GM19372 (cell line): ENCODE measurements at regions not wholly inside any gene's neighbourhood (a gene's known extent, or its start where the extent isn't known, plus 50 kb on each side); places are given as distances from the start of the nearest gene placed in this dataset.

ENCODE experiments used
- ATAC-seq: cut with Tn5 transposase; IDR thresholded peaks from one replicate; pipeline ENCODE4 v1.9.1; 2021; ENCODE audit warnings: mild to moderate bottlenecking, low read depth, moderate library complexity; ENCODE audit not compliant: unreplicated experiment

DNA sequence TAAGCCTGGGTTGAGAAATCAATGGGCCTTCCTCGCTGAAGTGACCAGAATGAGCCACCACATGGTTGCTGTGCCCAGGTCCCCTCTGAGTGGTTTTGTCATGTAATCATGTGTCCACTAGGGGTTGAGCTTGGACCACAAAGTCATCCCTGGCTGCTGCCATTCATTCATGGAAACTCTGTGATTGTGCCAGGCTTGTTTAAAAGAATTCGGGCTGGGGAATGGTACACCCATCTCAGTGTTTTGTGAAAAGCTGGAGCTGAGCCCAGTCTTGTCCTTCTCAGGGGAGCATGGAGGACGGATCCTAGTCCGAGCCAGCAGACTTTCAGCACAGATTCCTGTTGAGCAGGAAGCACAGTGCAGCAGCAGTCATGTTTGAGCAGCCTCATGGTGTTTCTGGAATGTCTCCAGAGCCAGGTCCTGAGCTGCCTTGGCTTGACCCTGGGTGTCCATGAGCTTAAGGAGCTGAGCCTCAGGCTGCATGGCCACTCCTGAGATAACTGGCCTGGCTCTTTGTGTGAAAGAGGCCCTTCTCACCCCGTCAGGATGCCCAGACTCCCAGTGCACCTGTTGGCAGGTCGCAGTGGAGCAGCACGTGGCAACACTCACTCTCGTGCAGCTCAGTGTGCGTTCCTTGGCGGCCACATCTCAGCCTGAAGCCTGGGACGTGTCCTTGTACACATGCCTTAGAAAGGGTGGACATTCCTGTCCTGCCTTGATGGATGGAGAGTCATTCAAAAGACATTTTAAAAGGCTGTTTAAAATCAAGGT is 260.3 kb upstream of the TPM1 start:
- ATAC-seq = no peak

DNA sequence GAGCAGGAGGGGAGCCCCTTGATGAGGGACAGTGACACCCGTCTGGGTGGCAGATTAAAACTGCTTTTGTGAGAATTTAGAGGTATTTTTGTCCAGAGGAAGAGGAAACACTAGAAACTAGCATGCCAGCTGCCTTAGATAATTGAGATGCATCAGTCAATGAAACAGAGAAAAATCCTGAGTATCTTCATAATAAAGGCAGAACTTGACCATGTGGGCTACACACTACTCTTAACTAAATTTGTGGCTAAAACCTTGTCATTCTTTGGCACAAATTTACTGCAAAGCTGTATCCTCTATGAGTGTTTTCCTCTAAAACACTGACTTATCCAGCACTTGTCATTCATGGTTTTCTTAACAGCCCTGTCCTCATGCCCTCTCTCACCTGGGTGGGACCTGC is 259.7 kb upstream of the TPM1 start:
- ATAC-seq = no peak

DNA sequence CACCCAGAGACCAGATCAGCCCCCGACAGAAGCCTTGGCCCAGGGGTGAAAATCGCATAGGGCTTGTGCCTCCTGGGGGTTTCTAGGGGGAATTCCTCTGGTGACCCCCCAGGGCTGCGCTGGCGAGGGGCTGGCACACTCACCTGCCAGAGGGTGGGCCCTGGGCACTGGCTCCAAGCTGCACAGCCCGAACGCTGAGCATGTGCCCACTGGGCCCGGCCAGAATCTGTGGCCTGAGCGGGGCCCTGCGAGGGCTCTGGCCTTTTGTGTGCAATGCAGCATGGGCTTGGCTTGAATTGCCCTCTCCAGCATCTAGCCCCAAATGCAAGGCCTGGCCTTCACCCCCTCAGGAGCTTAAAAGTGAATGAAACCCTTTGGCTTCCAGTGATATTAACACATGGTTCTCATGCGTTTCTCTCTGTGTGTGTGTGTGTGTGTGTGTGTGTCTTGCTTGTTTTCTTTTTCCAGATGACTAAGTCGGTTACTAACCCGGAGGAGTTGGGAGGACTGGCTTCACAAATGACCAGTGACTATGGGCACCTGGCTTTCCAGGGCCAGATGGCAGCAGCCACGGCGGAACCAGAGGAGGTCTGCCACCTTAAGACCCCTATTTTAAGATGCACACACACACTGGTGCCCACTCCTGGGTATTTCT is 259.1 kb upstream of the TPM1 start:
- ATAC-seq = no peak

DNA sequence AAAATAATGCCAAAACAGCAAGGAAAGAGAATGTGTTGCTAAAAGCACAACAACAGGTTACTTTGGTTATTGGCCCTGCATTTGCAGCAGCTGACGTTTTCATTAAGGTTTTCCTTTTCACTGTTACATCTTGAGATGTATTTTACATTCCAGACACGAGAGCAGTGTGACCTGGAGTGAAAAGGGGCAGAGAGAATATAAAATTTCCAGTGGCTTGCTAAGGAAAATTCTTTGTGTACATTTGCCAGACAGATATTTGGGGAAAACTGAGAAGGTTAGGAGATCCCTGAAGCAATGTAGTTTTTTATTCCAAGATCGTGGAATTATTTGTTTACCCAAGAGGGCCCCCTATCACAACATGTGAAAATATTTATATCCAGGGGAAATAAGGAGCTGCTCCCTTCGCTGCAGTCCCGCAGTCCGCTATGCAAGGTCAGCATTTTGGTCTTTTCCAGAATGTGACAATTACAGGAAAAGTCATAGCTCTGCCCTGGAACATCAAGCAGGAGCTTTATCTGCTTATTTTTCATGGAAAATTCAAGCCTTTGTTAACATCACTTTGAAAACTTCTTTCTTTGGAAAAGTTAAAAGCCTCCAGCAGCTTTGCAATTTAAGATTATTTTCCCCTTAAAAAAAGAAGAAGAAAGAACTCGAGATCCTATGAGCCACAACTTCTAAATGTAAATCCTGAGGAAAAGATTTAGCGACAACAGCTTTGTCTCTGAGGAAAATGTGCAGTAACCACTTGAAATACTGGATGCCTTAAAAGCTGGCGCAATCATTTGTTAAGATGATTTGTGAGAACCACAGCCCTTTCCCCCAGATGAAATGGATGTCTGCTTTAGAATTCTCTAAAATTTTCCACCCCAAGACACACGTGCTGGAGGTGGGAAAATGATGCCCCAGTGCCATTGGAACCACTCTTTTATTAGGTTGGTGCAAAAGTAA is 256.4 kb upstream of the TPM1 start:
- ATAC-seq = no peak

DNA sequence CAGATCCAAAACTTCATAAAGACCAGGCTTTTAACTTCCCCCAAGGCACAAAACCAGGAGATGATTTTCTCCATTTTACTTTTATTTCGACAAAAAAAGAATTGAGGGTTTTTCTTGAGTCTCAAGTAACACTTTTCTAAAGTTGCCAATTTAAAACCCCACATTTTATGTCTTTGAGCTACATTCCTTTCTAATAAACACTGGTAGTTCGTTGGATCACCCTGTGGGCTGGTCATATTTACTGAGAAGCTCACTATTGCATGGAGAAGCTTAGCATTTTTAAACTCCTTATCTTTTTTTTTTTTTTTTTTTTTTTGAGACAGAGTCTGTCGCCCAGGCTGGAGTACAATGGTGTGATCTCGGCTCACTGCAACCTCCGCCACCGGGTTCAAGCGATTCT is 255.1 kb upstream of the TPM1 start:
- no peak for ATAC-seq

DNA sequence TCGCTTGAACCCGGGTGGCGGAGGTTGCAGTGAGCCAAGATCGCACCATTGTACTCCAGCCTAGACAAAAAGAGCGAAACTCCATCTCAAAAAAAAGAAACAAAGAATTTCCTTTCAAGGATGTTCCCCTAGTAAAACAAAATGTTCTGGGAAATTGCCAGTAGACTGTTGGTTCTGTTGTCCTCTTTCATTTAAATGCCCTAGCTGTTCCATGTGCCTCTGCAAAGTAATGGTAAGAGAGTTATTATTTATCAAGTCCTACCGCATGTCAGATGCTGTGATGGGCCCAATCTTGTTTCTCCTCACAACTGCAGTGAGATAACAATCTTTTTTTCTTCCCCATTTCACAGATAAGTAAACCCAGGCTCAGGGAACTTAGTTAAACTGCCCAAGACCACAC is 254.3 kb upstream of the TPM1 start:
- no peak for ATAC-seq

DNA sequence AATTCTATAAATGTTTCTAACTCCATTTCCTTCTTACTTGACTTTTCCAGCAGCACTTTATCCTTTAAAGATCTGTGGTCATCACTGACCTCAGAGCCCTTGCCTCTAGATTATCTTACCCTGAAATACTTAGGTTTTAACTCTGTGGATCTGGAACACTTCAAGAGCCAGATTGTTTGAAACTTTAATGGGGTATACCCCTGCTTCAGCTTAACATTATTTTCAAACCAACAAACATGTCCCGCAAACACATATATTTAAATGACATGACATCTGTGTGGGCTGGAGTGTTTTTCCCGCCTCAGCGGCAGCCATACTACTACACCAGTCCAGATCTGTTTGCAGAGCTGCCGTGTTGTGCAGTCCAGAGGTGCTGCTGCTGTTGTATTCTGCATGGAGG is 252.0 kb upstream of the TPM1 start:
- no peak for ATAC-seq

DNA sequence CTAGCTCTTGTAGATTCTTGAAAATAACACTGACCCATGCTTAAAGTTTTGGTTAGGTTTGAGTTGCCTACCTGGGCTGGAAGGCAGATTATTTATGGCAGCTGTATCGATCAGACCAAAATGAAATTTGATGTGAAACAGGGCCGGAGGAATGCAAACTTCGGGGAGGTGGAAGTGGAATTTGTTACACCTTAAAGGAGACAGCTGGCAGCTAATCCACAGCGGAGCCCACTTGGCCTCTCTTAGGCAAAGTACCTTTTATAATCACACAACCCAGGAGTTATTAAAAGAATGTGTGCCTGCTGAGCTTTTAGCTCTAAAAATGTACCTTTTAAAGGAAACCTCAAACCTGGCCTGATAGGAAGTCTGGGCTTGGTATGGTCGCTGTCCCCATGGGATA is 250.9 kb upstream of the TPM1 start:
- no peak for ATAC-seq

DNA sequence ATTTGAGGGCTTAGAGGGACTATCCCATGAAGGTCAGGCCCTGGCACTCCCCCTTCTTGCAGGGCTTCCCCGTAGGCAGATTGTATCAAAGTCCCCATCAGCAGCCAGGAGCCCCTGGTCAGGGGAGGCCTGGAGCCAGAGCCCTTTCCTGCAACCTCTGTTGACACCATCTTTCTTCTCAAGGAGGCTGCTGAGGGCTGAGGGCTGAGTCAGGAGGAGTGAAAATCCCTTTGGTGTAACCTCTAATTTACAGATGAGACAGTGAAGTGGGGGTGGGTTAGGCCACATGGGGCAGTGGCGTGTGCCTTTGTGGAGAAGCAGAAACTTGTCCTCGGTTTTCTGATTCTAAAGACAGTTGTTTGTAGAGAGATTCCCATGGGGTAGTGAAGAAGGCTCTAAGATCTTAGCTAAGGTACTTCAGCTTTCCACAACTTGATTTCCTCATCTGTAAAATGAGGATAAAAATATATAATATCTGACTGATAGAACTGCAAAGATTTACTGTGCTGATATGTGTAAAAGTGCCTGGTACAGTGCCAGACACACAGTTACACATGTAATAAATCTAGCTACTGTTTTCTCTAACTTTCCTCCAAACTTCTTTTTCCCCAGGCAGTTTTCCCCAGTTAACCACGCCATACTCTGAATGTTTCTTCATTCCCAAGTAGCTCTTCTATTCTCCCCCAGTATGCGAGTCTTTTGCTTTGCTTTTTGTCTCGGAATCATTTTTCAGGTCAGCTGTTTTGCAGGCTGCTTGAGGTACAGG is 249.4 kb upstream of the TPM1 start:
- ATAC-seq = no peak

DNA sequence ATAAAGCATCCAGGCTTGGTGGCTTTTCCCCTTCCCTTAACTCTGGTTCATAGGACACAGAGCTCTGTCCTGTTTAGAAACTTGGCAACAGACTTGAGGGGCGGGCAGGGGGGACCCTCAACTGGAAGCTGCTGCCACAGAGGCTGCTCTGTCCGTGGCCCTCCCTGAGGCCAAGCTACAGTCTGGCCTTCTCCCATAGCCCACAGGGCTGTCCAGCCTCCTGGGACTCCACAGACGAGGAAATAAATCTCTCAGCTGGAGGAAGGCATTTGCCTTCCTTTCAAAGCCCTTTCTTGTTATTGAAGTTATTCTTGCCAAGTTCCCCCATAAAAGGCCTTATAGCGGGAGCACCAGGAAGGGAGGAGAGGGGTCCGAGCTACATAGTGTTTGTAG is 248.8 kb upstream of the TPM1 start:
- ATAC-seq = no peak

DNA sequence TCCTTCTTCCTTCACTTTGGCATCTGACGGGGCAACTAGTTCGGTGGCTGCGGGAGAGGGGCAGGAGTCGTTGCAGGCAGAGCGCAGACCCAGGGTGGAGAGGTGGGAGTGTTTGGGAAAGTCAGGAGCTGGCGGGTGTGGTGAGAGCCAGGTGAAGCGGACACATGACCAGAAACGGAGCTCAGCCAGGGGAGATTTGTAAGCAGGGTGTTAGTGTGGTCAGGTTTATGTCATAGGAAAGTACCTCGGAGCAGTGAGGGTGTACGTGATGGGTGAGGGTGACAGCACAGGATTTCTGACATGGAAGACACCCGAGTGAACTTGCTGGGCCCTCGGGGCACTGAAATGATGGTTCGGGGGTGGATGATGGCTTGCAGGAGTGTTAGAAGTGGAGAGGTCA is 247.4 kb upstream of the TPM1 start:
- ATAC-seq = no peak

DNA sequence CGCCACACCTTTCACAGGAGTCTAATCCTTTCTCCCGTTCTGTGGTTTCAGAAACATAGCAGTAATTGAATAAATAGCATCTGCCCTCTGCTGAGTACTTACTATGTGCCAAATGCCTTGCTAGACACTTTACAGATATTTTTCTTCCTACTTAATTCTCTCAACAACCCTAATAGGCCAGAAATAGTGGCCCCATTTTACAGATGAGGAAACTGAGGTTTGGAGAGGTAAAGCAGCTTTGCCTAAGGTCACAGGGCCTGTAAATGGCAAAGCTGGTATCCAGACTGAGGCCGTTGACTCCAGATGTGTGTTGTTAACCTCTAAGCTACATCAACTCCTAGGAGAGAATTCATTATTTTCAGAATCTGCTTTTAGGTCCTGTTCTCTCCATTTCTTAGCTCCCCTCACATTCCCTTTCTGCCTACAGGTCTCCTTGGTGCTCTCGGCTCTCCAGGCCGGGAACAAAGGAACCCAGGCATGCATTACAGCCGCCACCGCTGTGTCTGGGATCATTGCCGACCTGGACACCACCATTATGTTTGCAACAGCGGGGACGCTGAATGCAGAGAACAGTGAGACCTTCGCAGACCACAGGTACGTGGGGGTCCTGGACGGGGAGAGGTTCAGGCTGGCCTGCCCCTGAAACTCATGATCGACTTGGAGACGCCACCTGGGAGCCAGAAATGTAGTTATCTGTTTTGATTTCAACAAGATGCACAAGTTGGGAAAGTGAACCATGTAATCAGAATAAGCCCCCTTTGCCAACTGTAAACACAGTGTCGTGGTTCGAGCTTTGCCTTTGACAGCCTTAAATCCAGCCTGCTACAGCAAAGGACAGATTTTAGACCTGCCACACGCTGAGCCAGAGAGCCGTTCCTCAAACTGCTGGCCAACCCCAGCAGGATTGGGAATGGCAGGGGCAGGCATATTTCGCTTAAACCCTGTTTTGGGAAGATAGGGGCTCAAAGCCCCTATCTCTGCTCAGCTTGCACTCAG is 246.5 kb upstream of the TPM1 start:
- ATAC-seq = no peak

DNA sequence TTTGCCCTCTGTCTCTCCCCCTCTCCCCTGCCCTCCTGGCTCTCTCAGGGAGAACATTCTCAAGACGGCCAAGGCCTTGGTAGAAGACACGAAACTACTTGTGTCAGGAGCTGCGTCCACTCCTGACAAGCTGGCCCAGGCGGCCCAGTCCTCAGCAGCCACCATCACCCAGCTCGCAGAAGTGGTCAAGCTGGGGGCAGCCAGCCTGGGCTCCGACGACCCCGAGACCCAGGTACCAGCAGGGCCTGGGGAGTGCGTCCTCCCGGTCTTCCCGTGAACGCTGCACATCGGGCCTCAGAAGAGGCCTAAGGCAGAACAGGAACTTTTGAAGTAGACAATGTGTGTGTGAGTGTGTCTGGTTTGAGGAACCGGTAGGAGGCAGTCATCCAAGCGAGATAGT is 245.4 kb upstream of the TPM1 start:
- no peak for ATAC-seq

DNA sequence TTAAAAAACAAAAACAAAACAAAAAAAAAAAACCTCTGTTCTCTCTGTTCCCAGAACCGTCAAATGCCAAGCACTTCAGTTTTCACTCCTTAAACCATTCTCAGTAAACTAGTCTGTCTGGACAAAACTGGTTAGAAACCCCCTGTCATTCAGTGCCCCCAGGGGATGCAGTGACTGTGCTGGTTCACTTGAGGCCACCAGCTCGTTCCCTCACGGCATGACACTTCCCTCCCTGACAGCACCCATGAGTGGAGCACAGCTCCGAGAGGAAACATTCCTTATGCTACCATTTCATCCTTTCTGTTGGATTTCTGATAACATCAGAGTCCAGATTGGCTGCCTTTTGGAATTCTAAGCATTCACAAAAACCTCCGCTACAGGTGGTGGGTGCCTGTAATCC is 244.0 kb upstream of the TPM1 start:
- no peak for ATAC-seq

DNA sequence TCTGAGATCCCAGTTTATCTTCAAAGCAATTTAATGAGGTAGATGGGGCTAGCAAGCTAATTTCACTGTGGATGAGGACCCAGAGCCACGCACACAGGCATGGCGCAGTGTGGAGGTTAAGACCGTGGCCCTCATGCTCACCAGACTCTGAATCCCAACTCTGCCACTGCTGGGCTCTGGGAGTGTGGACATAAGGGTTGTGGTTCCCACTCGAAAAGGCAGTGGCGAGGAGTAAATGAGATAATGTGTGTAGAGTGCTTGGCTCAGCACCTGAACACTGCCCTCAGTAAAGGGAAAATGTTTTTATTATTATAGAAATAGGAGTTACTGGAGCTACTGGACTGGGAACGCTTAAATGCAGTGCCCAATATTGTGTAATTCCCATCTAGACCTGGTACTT is 243.5 kb upstream of the TPM1 start:
- ATAC-seq = no peak

DNA sequence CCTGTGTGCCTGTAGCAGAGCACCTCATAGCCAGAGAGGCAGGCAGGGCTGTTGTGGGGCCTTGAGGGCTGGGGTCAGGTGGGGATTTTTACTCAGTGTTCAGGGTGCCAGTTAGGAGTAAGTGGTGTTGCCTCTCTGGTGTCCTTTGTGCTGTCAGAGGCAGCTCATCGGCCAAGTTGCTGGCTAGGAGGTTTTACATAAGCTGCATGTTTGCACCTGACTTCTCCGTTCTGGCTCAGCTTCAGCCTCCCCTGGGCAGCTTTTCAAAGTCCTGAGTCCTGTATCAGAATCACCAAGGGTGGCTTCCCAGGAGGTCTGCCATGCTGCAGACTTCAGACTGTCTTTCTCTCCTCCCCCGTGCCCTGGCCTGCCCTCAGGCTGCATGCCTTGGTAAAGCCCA is 242.6 kb upstream of the TPM1 start:
- no peak for ATAC-seq

DNA sequence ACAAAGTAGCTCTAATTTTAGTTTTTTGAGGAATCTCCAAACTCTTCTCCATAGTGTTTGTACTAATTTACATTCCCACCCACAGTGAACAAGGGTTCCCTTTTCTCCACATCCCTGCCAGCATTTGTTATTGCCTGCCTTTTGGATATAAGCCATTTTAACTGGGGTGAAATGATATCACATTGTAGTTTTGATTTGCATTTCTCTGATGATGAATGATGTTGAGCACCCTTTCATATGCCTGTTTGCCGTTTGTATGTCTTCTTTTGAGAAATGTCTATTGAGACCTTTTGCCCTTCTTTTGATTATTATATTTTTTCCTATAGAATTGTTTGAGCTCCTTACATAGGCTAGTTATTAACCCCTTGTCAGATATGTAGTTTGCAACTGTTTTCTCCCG is 239.9 kb upstream of the TPM1 start:
- no peak for ATAC-seq

DNA sequence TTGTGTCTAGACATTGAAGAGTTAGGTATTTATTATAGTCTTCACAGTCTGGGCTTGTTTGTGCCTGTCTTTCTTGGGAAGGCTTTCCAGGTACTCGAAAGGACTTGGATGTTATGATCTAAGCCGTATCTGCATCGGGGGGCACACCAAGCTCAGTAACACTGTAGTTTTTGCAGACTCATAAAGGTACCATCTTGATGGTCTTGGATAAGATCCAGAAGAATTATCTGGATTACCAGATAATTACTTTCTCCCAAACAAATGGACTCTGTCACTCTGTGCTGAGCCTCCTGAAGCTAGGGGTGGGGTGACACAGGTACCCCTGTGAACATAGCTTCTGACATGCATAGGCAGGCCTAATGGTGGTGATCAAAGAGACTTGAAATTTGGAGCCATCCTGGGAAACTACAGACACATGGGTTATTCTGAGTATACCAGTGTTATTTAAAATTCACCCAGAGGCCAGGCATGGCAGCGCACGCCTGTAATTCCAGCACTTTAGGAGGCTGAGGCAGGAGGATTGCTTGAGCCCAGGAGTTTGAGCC is 238.6 kb upstream of the TPM1 start:
- ATAC-seq = no peak

DNA sequence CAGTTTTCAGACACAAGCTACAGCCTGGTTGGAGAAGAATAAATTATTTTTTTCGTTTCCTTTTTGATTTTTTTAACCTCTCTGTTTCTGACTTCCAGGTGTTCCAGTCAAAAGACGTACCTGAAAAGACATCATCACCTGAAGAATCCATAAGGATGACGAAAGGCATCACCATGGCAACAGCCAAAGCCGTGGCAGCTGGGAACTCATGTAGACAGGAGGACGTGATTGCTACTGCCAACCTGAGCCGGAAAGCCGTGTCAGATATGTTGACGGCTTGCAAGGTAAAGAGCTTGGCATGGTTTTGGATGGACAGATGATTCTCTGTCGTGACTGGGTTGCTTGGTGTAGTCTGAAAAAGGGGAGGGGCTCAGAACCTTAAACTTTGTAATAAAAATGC is 237.0 kb upstream of the TPM1 start:
- no peak for ATAC-seq
